Aorta (tissue), 5 donors: ENCODE measurements at regions not wholly inside any gene's neighbourhood (a gene's known extent, or its start where the extent isn't known, plus 50 kb on each side); places are given as distances from the start of the nearest gene placed in this dataset.

Experiments used
- ATAC-seq: fragments of 200-7000 bp; cut with Tn5 transposase; one replicate; pipeline ENCODE4 v1.9.1; 2022; ENCODE audit warnings: moderate library complexity; ENCODE audit not compliant: low FRiP score
- DNase-seq, 2 donors: peaks; one replicate each; pipeline ENCODE4 v3.0.0-alpha.2; 2020
- H3K27ac ChIP-seq, 2 donors: one replicate each; pipeline ENCODE4 v1.5.1; 2013; ENCODE audit warnings: low read length in 2 of 2, mild to moderate bottlenecking in 2 of 2, moderate library complexity in 2 of 2, control low read depth in 1 of 2, inconsistent platforms in 1 of 2, low read depth in 1 of 2
- H3K27me3 ChIP-seq, 2 donors: one replicate each; pipeline ENCODE4 v1.6.1; 2013; ENCODE audit warnings: control low read depth in 1 of 2, low read length in 1 of 2, mild to moderate bottlenecking in 1 of 2, moderate library complexity in 1 of 2; ENCODE audit not compliant: insufficient read depth in 2 of 2, control insufficient read depth in 1 of 2
- H3K36me3 ChIP-seq, 2 donors: one replicate each; pipeline ENCODE4 v1.6.1; 2013; ENCODE audit warnings: control low read depth in 1 of 2, low read length in 1 of 2, mild to moderate bottlenecking in 1 of 2; ENCODE audit not compliant: insufficient read depth in 2 of 2, control insufficient read depth in 1 of 2
- H3K4me1 ChIP-seq, 2 donors: one replicate each; pipeline ENCODE4 v1.6.1; 2013; ENCODE audit warnings: low read length in 2 of 2, control low read depth in 1 of 2, mild to moderate bottlenecking in 1 of 2, moderate library complexity in 1 of 2; ENCODE audit not compliant: insufficient read depth in 2 of 2, control insufficient read depth in 1 of 2
- H3K4me3 ChIP-seq, 2 donors: one replicate each; pipeline ENCODE4 v1.5.1; 2013; ENCODE audit warnings: low read length in 2 of 2, control low read depth in 1 of 2, mild to moderate bottlenecking in 1 of 2
- H3K9me3 ChIP-seq: one replicate; pipeline ENCODE4 v1.6.1; 2013; ENCODE audit warnings: mild to moderate bottlenecking, low read length; ENCODE audit not compliant: control insufficient read depth
- WGBS, 2 donors: extraction: QIAGEN DNeasy Blood & Tissue Kit; methylation state at CpG; one replicate each; pipeline ENCODE4 v1.1.7; 2013; 5-methylcytosine and 5-hydroxymethylcytosine counted together
- intact Hi-C, 2 donors: fragments of 100-400 bp; cut with DNase I; formaldehyde crosslinking; loops; one replicate each; pipeline versions ENCODE4 v1.14.2 to v1.15.0; 2022
- donor health status: healthy with polysubstance abuse.
- donor health status: Bipolar disorder and iron deficiency.
- donor health status: DM: no; HTN: no; CAD: no.
- donor health status: DM: no; HTN: no; CAD: no.
- donor health status: DM: yes; HTN: yes; CAD: no.

DNA sequence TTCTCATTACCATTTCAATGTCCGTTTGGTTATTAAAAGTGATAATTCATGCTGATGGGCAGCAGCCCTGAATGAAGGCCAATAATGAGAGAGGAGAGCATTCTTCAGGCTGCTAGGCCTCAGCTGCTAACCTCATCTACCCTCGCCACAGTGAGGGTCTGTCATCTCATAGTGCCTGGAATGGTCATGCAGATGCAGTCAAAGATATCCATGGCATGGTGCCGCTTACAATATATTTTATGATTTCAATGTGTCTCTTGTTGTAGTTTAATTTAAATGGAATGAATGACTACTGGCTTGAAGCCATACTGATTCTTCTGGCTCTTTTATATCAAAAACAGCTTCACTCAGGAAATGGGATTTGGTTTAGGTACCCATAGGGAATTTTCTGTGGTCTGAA lies 126.9 kb downstream of the SLC16A9 start:
- Histone ChIP-seq H3K36me3 (no peaks in the 10 kb centered on the region), H3K27me3 (no peaks in the 10 kb centered on the region), H3K9me3 (no peaks in the 10 kb centered on the region), H3K4me1 (no peaks in the 10 kb centered on the region), H3K27ac (no peak overlapping the region), H3K4me3 (no peak overlapping the region)
- ATAC-seq (no peak), DNase-seq (no peak)
- intact Hi-C loops, result loop anchor here in 1 of 2 donors (5.0 to 10.0 kb wide), 2 partner anchors 340 to 628 kb away; no protein-coding TSS in a partner anchor
- WGBS, 2 donors, result 91 to 93% methylated on average over 3 of the region's 3 CpGs

DNA sequence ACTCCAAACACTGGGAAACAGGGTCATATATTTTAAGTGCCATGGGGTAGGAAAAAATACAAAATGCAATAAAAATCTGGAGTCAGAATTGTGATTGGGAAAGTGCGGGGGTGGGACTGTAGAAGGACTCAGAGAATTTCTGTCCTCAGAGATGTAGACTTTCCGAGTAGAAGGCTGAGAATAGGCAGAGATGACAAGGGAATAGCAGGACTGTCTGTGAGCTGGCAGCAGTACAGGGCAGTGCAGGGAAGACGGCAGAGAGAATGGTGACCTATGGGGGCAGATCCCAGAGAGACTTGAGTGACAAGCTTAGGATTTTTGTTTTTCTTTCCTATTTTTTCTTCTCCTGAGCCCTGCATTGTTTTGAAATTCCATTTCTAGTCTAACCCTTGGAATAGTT lies 127.6 kb downstream of the SLC16A9 start:
- no peaks in the 10 kb centered on the region for H3K27me3 ChIP-seq
- no peaks in the 10 kb centered on the region for H3K4me1 ChIP-seq
- ATAC-seq (no peak), DNase-seq (no peak)
- H3K27ac ChIP-seq, result no peak overlapping the region
- H3K9me3 ChIP-seq, result no peaks in the 10 kb centered on the region
- no peaks in the 10 kb centered on the region for H3K36me3 ChIP-seq
- intact Hi-C loops, result loop anchor here in 1 of 2 donors (5.0 to 10.0 kb wide), 2 partner anchors 340 to 627 kb away; no protein-coding TSS in a partner anchor
- WGBS, 2 donors, result 47 to 55% methylated on average over 3 of the region's 3 CpGs
- H3K4me3 ChIP-seq, result no peak overlapping the region

DNA sequence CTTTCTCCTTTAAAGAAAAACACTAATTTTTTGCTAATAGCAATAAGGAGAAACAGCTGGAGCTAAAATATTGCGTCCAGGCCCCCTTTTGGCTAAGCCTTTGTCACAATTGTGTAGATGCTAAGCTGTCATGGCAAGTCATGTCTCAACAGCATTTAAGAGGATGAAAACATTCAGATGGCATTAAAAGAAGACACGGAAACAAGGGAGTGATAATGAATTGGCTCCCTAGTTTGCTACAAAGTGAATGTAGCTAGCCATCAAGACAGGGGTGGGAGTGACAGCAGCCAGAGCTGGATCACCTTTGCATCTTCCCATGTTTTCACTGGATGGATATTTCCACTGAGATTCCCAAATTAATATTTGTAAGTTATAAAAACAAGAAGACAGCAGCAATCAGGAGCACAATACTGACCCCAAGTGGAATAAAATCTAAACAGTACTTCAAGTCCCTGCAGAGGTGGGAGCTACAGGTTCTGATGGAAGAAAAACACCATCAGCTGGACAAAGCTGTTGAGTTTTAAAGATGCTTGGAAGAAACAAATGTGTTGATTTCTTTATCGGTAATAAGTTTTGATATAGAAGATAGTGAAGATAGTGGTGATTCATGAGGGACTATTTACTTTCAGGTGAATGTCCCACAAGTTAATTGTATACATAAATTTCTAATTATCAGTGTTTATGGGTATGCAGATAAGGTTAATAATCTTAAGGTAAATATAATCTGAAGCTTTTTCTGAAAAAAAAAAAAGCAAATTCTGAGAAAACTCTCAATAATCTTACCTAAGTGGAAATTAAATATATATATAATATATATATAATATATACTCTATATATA lies 129.4 kb downstream of the SLC16A9 start:
- Histone ChIP-seq H3K9me3 (no peaks in the 10 kb centered on the region), H3K36me3 (no peaks in the 10 kb centered on the region), H3K27me3 (no peaks in the 10 kb centered on the region), H3K27ac (no peak overlapping the region), H3K4me3 (no peak overlapping the region), H3K4me1 (no peaks in the 10 kb centered on the region)
- no peak for DNase-seq
- intact Hi-C loops, result loop anchor here (2.0 to 10.0 kb wide), 3 partner anchors 338 to 625 kb away; no protein-coding TSS in a partner anchor
- WGBS, 2 donors, result 30 to 33% methylated on average over 3 of the region's 3 CpGs
- ATAC-seq, result no peak

DNA sequence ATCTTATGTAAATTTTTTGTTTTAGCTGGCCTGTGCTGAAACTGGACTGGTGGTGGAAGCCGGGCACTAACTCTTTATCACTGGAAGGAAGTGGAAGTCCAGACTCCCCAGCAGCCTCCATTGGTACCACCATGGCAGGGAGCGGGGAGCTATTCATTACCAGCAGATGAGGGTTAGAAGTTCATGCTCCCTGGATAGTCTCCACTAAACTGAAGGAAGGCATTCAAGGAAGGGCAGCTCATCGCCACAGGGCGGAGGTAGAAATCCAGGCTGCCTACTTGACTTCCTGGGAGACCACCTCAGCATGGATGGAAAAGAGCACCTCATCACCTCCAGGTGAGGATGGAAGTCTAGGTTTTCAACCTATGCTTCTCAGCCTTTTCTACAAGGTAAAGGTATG lies 130.9 kb downstream of the SLC16A9 start:
- H3K4me3 ChIP-seq, result no peak overlapping the region
- no peak overlapping the region for H3K27ac ChIP-seq
- H3K27me3 ChIP-seq, result no peaks in the 10 kb centered on the region
- ATAC-seq (no peak), DNase-seq (no peak)
- H3K4me1 ChIP-seq, result no peaks in the 10 kb centered on the region
- intact Hi-C loops, result loop anchor here in 1 of 2 donors (10.0 kb wide), 1 partner anchor 624 kb away; no protein-coding TSS in a partner anchor
- no peaks in the 10 kb centered on the region for H3K9me3 ChIP-seq
- 96 to 97% methylated on average over 4 of the region's 4 CpGs for WGBS, 2 donors
- H3K36me3 ChIP-seq, result no peaks in the 10 kb centered on the region

DNA sequence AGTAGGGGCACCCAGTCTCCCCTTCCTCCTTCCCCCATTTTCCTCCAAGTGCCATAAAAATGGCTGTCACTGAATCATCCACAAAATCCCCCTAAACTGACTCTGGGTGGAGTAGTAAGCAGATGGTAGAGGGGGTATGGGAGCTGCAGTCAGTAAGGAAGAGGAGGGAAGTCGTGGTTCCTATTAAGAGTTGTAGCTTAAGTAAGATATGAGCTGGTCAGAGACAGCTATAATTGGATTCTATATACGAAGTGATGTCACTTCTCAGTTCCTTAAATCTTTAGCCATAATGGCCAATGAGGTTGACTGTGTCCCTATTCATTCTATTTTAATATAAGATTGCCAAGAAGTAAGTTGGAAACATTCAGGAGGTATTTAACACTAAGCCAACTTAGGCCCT lies 131.7 kb downstream of the SLC16A9 start:
- no peaks in the 10 kb centered on the region for H3K27me3 ChIP-seq
- H3K9me3 ChIP-seq, result no peaks in the 10 kb centered on the region
- intact Hi-C loops, result loop anchor here in 1 of 2 donors (10.0 kb wide), 1 partner anchor 623 kb away; no protein-coding TSS in a partner anchor
- WGBS, 2 donors, result 86 to 96% methylated on average over 2 of the region's 2 CpGs
- no peak for ATAC-seq
- no peak overlapping the region for H3K4me3 ChIP-seq
- no peaks in the 10 kb centered on the region for H3K36me3 ChIP-seq
- no peak overlapping the region for H3K27ac ChIP-seq
- H3K4me1 ChIP-seq, result no peaks in the 10 kb centered on the region
- no peak for DNase-seq

DNA sequence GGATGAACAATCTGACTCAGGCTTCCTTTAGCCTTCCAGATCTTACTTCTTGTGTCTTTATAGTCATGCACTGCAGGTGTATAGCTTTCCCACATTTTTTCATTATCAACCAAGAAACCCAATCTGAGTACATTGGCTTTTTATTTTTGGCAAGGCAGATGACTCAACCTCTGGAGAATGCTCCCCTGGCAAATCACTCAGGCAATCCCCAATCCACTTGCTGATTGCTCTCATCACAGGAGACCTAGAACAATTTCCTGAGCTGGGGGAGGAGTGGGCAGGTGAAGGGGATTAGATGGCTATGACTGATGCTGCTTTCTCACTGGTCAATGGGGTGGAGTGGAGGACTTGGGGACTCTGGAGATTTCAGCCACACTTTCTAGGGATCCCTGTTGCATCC lies 134.4 kb downstream of the SLC16A9 start:
- no peaks in the 10 kb centered on the region for H3K4me1 ChIP-seq
- no peak for DNase-seq
- no peaks in the 10 kb centered on the region for H3K36me3 ChIP-seq
- no peak overlapping the region for H3K4me3 ChIP-seq
- H3K9me3 ChIP-seq, result no peaks in the 10 kb centered on the region
- no peak overlapping the region for H3K27ac ChIP-seq
- H3K27me3 ChIP-seq, result no peaks in the 10 kb centered on the region
- intact Hi-C loops, result loop anchor here in 1 of 2 donors (10.0 kb wide), 1 partner anchor 620 kb away; no protein-coding TSS in a partner anchor
- no peak for ATAC-seq

DNA sequence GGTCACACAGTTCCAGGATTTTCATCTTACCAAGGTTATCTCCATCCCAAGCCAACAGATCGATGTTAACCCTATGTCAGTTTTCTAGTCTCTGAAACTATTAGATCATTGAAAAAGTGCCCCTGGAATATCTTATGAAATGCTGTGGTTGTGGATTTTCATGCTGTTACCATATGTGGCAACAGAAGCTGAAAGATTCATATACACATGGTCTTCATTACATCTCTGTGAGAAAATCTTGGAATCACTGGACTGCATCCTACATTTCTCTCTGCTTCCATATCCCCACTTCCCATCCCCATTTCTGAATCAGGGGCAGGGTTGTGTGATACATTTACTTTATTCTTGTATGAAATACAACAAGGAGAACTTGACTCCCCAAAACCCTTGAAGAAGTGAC lies 146.1 kb downstream of the SLC16A9 start:
- 84% methylated on average over 1 of the region's 1 CpG for WGBS, 2 donors
- Histone ChIP-seq H3K4me1 (peaks cover 0 to 4% of the 10 kb centered on the region in 2 donors), H3K27ac (no peak overlapping the region), H3K9me3 (no peaks in the 10 kb centered on the region), H3K4me3 (no peak overlapping the region), H3K27me3 (no peaks in the 10 kb centered on the region), H3K36me3 (peaks cover 0 to 2% of the 10 kb centered on the region in 2 donors)
- intact Hi-C loops, result no loop called here
- ATAC-seq, result no peak
- DNase-seq, result no peak

DNA sequence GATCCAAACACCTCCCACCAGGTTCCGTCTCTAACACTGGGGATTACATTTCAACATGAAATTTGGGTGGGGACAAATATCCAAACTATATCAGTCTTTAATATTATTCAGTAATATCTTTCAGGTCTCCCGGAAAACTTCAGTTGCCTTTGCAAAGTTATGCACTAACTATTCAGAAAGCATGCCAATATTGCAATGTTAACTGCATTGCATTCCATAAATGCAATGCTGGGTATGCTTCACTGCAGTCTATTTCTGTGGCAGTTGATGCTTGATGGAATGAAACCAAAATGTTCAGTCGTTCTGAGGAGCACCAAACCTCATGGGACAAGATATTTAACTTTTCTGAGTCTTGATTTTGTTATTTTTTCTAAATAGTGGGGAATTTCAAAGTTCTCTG lies 147.5 kb downstream of the SLC16A9 start:
- no peak overlapping the region for H3K27ac ChIP-seq
- H3K4me1 ChIP-seq, result peaks cover 0 to 4% of the 10 kb centered on the region in 2 donors
- no peaks in the 10 kb centered on the region for H3K9me3 ChIP-seq
- WGBS, 2 donors, result 28 to 34% methylated on average over 3 of the region's 3 CpGs
- H3K4me3 ChIP-seq, result no peak overlapping the region
- no peaks in the 10 kb centered on the region for H3K27me3 ChIP-seq
- no peak for ATAC-seq
- H3K36me3 ChIP-seq, result peaks cover 0 to 2% of the 10 kb centered on the region in 2 donors
- no peak for DNase-seq
- intact Hi-C loops, result no loop called here
